ENCODE measurements at regions not wholly inside any gene's neighbourhood (a gene's known extent, or its start where the extent isn't known, plus 50 kb on each side); places are given as distances from the start of the nearest gene placed in this dataset.

DNA sequence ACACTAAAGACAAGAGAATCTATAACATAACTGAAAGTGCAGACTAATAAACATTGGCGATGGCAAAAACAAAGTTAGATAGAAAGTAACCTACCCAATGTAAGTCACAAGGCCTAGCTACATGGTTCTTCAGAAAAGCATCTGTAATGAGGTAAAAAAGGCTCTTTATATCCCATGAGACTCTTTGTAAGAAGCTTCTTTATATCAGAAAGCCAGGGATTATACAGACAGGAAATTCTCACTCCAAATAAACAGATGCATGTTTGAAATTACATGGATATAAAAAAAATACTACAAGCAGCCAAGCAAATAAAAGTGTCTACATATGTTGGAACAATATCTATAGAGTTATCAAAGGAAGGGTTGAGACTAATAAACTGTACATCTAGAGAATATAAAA is 284.9 kb upstream of the NRSN1 start:
- no peak for TF ChIP-seq ZNF512 (CRISPR knock-in tag; IDR thresholded peaks at IDR 0.05; ENCODE audit: borderline replicate concordance)
- TF ChIP-seq, protein P1, sequence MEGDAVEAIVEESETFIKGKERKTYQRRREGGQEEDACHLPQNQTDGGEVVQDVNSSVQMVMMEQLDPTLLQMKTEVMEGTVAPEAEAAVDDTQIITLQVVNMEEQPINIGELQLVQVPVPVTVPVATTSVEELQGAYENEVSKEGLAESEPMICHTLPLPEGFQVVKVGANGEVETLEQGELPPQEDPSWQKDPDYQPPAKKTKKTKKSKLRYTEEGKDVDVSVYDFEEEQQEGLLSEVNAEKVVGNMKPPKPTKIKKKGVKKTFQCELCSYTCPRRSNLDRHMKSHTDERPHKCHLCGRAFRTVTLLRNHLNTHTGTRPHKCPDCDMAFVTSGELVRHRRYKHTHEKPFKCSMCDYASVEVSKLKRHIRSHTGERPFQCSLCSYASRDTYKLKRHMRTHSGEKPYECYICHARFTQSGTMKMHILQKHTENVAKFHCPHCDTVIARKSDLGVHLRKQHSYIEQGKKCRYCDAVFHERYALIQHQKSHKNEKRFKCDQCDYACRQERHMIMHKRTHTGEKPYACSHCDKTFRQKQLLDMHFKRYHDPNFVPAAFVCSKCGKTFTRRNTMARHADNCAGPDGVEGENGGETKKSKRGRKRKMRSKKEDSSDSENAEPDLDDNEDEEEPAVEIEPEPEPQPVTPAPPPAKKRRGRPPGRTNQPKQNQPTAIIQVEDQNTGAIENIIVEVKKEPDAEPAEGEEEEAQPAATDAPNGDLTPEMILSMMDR (IDR thresholded peaks at IDR 0.05), result no peak
- TF ChIP-seq PRDM15 (CRISPR knock-in tag; IDR thresholded peaks at IDR 0.05), result no peak
- no peak for TF ChIP-seq ERG (CRISPR knock-in tag; IDR thresholded peaks at IDR 0.05)
- TF ChIP-seq, protein P2, sequence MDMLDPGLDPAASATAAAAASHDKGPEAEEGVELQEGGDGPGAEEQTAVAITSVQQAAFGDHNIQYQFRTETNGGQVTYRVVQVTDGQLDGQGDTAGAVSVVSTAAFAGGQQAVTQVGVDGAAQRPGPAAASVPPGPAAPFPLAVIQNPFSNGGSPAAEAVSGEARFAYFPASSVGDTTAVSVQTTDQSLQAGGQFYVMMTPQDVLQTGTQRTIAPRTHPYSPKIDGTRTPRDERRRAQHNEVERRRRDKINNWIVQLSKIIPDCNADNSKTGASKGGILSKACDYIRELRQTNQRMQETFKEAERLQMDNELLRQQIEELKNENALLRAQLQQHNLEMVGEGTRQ (CRISPR knock-in tag; IDR thresholded peaks at IDR 0.05), result no peak
- no peak for TF ChIP-seq ZNF263 (CRISPR knock-in tag; IDR thresholded peaks at IDR 0.05; ENCODE audit: low read depth)
- TF ChIP-seq, protein P3, sequence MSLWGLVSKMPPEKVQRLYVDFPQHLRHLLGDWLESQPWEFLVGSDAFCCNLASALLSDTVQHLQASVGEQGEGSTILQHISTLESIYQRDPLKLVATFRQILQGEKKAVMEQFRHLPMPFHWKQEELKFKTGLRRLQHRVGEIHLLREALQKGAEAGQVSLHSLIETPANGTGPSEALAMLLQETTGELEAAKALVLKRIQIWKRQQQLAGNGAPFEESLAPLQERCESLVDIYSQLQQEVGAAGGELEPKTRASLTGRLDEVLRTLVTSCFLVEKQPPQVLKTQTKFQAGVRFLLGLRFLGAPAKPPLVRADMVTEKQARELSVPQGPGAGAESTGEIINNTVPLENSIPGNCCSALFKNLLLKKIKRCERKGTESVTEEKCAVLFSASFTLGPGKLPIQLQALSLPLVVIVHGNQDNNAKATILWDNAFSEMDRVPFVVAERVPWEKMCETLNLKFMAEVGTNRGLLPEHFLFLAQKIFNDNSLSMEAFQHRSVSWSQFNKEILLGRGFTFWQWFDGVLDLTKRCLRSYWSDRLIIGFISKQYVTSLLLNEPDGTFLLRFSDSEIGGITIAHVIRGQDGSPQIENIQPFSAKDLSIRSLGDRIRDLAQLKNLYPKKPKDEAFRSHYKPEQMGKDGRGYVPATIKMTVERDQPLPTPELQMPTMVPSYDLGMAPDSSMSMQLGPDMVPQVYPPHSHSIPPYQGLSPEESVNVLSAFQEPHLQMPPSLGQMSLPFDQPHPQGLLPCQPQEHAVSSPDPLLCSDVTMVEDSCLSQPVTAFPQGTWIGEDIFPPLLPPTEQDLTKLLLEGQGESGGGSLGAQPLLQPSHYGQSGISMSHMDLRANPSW (CRISPR knock-in tag; conservative IDR thresholded peaks at IDR 0.05; ENCODE audit: low read depth), result no peak
- no peak for TF ChIP-seq E2F1 (CRISPR knock-in tag; IDR thresholded peaks at IDR 0.05)
- no peak for TF ChIP-seq ESRRA (CRISPR knock-in tag; IDR thresholded peaks at IDR 0.05; ENCODE audit: borderline replicate concordance)
- no peak for TF ChIP-seq NR3C1 (CRISPR knock-in tag; conservative IDR thresholded peaks at IDR 0.05; ENCODE audit: low read depth)
- no peak for TF ChIP-seq ZBTB43 (CRISPR knock-in tag; IDR thresholded peaks at IDR 0.05)
- TF ChIP-seq TEAD1 (CRISPR knock-in tag; IDR thresholded peaks at IDR 0.05), result no peak
- TF ChIP-seq ELF4 (CRISPR knock-in tag; IDR thresholded peaks at IDR 0.05; ENCODE audit: low read depth), result no peak
- TF ChIP-seq, protein P4, sequence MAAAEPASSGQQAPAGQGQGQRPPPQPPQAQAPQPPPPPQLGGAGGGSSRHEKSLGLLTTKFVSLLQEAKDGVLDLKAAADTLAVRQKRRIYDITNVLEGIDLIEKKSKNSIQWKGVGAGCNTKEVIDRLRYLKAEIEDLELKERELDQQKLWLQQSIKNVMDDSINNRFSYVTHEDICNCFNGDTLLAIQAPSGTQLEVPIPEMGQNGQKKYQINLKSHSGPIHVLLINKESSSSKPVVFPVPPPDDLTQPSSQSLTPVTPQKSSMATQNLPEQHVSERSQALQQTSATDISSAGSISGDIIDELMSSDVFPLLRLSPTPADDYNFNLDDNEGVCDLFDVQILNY (CRISPR knock-in tag; IDR thresholded peaks at IDR 0.05), result no peak
